NCI-H460 (cell line): ENCODE measurements at regions not wholly inside any gene's neighbourhood (a gene's known extent, or its start where the extent isn't known, plus 50 kb on each side); places are given as distances from the start of the nearest gene placed in this dataset.
"Not testable (repeated sequence)": the region's sequence is repeated elsewhere in the genome, so short reads cannot be mapped to it uniquely, and the experiment has no call there.

Experiments used
- DNase-seq: peaks from one replicate; pipeline ENCODE4 v3.0.0-alpha.2; 2016; ENCODE audit warnings: low read depth; ENCODE audit errors: extremely low read depth

DNA sequence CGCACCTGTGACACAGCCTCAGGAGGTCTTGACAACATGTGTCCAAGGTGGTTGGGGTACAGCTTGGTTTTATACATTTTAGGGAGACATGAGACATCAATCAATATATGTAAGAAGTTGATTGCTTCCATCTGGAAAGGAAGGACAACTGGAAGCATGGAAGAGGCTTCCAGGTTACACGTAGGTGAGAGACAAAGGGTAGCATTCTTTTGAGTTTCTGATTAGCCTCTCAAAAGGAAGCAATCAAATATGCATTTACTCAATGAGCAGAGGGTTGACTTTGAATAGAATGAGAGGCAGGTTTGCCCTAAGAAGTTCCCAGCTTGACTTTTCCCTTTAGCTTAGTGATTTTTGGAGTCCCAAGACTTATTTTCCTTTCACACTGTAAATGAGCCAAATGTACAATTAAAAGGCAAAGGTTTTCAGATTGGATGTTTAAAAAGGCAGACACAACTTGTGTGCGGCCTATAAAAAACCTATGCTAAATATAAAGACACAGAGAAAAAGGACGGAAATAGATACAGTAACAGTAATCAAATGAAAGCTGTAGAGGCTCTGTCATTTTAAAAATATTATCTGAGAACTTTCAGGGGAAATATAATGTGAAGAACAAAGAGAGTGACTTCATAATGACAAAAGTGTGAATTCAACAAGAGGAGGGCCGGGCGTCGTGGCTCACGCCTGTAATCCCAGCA is 65.7 kb upstream of the LANCL2 start:
- DNase-seq, result no peak

DNA sequence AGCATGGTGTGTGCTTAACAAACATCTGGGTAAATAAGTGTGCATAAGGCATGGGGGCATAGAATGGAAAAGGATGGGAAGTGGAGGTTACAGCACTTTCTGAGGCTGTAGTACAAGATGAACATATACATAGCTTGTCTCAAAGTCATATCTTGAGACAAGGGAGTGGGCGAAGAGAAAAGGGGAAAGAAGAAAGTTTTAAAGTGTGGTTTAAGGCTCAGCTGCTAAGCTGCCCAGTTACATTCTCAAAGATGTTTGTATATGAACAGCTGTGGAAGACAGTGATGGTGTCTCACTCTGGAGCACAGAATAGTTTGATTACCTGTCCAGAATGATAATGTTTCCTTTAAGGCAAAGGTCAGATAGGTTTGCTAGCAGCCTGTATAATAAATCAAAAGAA is 61.9 kb upstream of the LANCL2 start:
- no peak for DNase-seq

DNA sequence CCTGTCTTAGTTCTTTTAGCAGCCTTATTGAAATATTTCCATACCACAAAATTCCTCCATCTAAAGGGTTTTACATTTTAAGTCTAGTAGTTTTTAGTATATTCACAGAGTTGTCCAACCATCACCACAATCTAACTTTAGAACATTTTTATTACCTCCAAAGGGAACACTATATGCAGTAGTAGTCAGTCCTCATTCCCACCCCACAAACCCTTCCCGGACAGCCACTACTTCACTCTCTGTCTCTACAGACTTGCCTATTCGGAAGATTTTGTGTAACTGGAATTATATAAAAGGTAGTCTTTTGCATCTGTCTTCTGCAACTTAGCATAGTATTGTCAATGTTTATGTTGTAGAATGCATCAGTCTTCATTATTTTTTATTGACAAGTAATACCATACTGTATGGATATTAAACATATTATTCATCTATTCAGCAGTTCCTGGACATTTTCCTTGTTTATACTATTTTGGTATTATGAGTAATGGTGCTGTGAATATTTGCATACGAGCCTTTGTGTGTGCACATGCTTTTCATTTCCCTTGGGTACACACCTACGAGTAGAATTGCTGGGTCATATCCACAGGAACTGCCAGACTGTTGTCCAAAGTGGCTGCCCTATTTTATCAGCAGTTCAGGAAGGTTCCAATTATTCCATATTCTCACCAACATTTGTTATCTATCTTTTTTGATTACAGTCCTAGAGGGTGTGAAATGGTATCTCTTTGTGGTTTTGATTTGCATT is 60.9 kb upstream of the LANCL2 start:
- no peak for DNase-seq

DNA sequence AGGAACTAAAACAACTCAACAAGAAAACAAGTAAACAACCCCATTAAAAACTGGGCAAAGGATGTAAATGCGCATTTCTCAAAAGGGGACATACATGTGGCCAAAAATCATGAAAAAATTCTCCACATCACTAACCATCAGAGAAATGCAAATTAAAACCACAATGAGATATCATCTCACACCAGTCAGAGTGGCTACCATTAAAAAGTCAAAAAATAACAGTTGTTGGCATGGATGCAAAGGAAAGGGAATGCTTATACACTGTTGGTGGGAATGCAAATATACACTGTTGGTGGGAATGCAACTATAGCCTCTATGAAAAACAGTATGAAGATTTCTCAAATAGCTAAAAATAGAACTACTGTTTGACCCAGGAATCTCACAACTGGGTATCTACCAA is 60.0 kb upstream of the LANCL2 start:
- DNase-seq, result no peak

DNA sequence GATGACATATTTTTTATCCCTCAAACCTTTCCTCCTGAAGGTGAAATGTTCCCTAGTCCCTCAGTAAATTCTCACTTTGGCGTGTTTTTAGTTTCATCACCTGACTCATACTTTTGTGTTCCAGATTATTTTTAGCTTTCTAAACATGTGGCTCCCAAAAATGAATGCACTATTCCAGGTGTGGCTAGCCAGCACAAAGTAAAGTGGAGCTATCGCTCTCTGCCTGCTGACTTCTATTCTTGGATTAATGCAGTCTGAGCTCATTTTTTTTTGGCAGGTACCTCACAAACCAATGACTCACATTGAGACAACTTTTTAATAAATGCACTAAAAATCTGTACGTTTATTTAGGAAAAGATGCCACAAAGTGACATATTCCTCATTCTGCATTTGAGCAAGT is 58.8 kb upstream of the LANCL2 start:
- no peak for DNase-seq

DNA sequence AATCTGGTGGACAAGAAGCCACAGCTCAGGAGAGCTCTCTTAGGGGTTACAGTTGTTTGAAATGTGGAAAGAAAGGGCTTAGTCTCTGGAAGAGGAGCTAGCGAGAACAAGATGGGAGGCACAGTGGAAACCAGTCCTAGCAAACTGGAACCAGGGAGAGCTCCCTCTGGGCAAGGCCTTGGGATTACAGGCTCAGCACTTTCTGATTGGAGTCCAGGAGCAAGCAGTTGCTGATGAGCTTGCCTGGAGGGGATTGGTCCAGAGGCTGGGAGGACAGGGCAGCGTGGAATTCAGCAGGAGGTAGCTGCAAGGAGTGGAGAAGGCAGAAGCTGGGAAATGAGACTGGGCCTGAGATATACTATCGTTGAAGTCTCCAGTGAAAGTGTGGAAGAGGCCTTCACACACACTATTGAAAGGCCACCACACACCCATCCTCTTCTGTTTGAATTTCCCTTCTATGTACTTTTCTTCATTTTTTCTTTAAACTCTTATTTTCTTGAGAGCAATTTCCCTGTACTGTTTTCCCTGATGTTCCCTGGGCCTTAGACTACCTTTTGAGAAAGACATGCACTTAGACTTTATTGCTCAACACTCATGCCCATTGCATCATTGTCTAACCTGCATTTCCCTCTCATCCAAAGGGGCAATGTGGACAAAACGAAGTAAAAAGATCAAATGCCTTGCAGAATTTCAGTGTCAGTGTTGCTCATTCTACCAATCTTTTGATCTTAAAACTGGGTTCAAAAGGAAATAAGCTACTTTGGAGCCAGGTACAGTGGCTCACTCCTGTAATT is 57.8 kb upstream of the LANCL2 start:
- no peak for DNase-seq

DNA sequence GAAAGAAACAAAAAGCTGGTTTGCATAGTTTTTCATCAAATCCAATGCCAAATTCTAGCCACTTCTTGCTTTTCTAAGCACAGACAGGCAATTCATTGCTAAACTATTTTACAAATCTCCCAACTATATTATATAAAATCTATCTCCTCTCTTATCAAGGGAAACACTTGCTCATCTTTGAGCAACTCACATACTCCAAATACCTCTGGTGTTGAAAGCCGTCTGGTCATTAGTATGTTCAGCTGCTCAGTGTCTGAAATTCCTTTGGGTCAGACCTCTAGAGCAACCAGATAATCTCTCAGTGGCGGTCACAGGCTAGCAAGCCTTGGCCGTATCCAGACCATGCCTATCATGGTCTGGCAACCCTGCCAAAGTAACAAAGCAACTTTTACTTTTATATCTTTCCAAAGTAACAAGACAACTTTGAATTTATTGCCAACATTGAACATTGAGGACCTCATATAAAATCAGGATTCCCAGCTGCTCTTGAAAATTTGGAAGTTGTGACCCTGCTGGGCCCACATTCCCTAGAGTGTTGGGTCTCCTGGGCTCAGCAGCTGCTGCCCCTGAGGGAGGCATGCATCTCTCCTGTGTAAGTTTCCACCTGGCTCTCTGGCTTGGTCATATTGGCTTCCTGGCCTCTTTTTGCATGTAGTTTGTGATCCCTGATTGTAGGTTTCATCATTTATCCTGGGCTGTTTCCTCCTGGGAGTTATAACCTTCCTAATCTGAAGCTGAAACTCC is 56.8 kb upstream of the LANCL2 start:
- no peak for DNase-seq

DNA sequence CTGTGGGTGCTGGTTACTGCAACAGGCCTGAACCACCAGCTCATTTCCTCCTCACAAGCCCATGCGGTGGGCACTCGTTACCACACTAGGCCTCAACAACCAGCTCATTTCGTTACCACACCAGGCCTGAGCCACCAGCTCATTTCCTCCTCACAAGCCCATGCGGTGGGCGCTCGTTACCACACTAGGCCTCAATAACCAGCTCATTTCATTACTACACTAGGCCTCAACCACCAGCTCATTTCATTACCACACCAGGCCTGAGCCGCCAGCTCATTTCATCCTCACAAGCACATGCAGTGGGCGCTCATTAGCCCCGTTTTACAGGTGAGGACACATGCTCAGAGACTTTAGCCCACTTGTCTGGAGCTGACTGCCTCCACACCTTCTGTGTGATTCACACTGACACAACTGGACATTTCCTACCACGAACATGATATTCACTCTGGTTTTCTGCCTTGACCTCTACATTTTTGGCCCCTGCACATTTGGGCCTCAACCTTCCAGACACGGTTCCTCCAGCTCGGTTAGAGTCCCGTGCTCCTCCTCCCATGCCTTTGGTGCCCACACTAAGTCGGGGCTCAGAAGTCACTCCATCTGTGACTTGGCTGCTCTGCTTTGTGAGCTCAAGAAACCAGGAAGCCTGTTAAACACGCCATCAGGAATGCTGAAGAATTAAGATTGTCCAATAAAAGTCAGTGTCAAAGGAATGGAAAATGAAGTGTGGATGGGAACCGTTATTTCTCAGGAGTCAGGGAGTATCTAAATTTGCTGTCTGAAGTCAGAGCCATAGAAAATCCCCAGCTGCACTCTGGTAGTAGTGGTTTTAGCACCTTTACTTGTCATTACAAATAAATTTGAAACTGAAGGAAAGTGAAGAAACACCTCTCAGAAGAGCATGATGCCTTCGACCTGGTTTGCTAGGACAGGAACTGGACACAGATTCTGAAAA is 55.8 kb upstream of the LANCL2 start:
- DNase-seq, result no peak

DNA sequence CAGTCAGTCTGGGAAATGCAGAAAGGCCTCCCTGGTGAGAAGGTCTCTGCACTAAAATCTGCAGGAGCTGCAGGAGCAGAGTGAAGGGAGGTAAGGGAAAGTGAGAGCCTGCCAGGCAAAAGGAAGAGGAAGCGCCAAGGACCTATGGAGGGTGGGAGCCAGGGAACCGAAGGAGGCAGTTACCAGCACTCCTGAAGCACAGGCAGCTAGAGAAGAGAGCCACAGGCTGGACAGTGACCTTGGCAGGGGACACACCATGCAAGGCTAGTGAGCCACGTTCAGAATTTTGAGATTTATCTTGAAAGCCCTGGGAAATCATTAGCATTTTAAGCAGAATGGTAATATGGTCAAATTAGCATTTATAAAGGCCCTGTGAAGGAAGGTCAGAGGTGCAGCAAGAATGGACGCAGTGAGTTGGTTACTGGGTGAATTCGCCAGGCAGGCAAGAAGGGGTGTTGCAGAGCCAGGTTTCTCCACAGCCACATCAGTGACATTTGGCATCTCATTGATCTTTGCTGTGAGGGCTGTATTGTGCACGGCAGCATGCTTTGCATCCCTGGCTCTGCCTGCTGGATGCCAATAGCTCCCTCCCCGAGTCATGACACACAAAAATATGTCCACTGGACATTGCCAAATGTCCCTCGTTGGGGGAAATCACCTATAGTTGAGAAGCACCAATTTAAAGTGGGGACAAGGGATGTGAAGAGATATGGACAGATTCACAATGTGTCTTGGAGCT is 54.7 kb upstream of the LANCL2 start:
- DNase-seq, result no peak

DNA sequence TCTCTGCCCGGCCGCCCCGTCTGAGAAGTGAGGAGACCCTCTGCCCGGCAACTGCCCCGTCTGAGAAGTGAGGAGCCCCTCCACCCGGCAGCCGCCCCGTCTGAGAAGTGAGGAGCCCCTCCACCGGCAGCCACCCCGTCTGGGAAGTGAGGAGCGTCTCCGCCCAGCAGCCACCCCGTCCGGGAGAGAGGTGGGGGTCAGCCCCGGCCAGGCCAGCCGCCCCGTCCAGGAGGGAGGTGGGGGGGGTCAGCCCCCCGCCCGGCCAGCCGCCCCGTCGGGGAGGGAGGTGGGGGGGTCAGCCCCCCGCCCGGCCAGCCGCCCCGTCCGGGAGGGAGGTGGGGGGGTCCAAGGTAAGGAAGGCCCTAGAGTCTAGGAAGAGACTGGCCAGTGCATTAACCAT is 53.2 kb upstream of the LANCL2 start:
- DNase-seq, result not testable (repeated sequence)

DNA sequence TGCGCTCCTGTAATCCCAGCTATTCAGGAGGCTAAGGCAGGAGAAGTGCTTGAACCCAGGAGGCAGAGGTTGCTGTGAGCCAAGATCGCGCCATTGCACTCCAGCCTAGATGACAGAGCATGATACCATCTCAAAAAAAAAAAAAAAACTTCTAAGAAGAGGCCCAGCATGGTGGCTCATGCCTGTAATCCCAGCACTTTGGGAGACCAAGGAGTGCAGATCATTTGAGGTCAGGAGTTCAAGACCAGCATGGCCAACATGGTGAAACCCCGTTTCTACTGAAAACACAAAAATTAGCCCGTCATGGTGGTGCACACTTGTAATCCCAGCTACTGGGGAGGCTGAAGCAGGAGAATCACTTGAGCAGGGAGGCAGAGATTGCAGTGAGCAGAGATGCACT is 51.5 kb upstream of the LANCL2 start:
- not testable (repeated sequence) for DNase-seq

DNA sequence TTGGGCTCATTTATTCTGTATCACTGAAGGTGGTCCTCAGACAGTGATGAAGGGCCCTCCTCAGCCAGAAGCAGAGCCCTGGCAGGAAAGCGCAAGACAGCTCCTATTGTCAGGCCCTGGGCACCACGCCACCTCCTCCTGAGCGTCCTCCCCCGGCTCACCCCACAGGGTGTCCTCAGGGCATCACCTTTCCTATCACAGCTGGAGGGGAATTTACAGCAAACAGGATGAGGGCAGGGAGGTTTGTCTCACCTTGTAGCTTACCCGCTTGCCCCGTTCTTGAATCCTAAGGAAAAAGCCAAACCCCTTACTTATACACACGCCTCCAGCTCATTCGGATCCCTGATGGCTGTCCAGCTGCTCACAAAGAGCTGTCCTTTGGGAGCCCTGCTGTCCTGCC is 50.2 kb upstream of the LANCL2 start:
- no peak for DNase-seq
